SK-N-SH treated with all-trans-retinoic acid at 6 μM for 48 hours (cell line): ENCODE measurements at regions not wholly inside any gene's neighbourhood (a gene's known extent, or its start where the extent isn't known, plus 50 kb on each side); places are given as distances from the start of the nearest gene placed in this dataset.

Source experiments
- ARNTL ChIP-seq: fragments of 450-650 bp; formaldehyde crosslinking; IDR thresholded peaks from 2 replicates; pipeline ENCODE4 v1.5.0; 2020; ENCODE audit warnings: low read depth, mild to moderate bottlenecking, moderate library complexity, borderline replicate concordance
- ESRRG ChIP-seq: fragments of 250-450 bp; sonication (Bioruptor Pico); IDR thresholded peaks from 2 replicates; pipeline ENCODE4 v1.6.1; 2021; ENCODE audit warnings: mild to moderate bottlenecking
- OSR1 ChIP-seq: fragments of 250-450 bp; sonication (Bioruptor Pico); IDR thresholded peaks from 2 replicates; pipeline ENCODE4 v1.8.0; 2022; ENCODE audit warnings: moderate library complexity, mild to moderate bottlenecking, inconsistent platforms
- PATZ1 ChIP-seq: fragments of 250-450 bp; sonication (Bioruptor Pico); IDR thresholded peaks from 2 replicates; pipeline ENCODE4 v1.8.0; 2020; ENCODE audit warnings: mild to moderate bottlenecking, moderate library complexity, borderline replicate concordance
- POU6F1 ChIP-seq: fragments of 250-450 bp; sonication (Bioruptor Pico); IDR thresholded peaks from 2 replicates; pipeline ENCODE4 v1.8.0; 2021; ENCODE audit warnings: low read depth, mild to moderate bottlenecking, moderate library complexity, borderline replicate concordance
- PPARA ChIP-seq: fragments of 250-450 bp; sonication (Bioruptor Pico); IDR thresholded peaks from 2 replicates; pipeline ENCODE4 v1.5.0; 2020; ENCODE audit warnings: mild to moderate bottlenecking, borderline replicate concordance
- SNAI2 ChIP-seq: fragments of 250-450 bp; sonication (Bioruptor Pico); IDR thresholded peaks from 2 replicates; pipeline ENCODE4 v1.5.0; 2020; ENCODE audit warnings: mild to moderate bottlenecking, moderate library complexity
- TSHZ2 ChIP-seq: fragments of 250-450 bp; sonication (Bioruptor Pico); IDR thresholded peaks from 2 replicates; pipeline ENCODE4 v1.5.0; 2020; ENCODE audit warnings: mild to moderate bottlenecking, moderate library complexity
- ZC3H10 ChIP-seq: fragments of 250-450 bp; sonication (Bioruptor Pico); IDR thresholded peaks from 2 replicates; pipeline ENCODE4 v1.5.1; 2021; ENCODE audit warnings: mild to moderate bottlenecking, moderate library complexity
- ZNF70 ChIP-seq: fragments of 450-650 bp; formaldehyde crosslinking; IDR thresholded peaks from 2 replicates; pipeline ENCODE4 v1.5.0; 2020; ENCODE audit warnings: mild to moderate bottlenecking, moderate library complexity
- ZNF8 ChIP-seq: fragments of 450-650 bp; formaldehyde crosslinking; IDR thresholded peaks from 2 replicates; pipeline ENCODE4 v1.5.0; 2020; ENCODE audit warnings: mild to moderate bottlenecking, moderate library complexity

GRCh38 chr5:60101573-60101972 lies 208.0 kb upstream of the PDE4D start:
- no peak for TF ChIP-seq ESRRG
- TF ChIP-seq OSR1 (CRISPR knock-in tag) = no peak
- no peak for TF ChIP-seq ARNTL (CRISPR knock-in tag)
- no peak for TF ChIP-seq ZC3H10
- TF ChIP-seq ZNF8 (CRISPR knock-in tag) = no peak
- no peak for TF ChIP-seq PATZ1 (CRISPR knock-in tag)
- TF ChIP-seq TSHZ2 = no peak
- TF ChIP-seq SNAI2 = no peak
- TF ChIP-seq POU6F1 (CRISPR knock-in tag) = no peak
- no peak for TF ChIP-seq ZNF70 (CRISPR knock-in tag)
- TF ChIP-seq PPARA (CRISPR knock-in tag) = no peak
